HepG2 (cell line): ENCODE measurements at regions not wholly inside any gene's neighbourhood (a gene's known extent, or its start where the extent isn't known, plus 50 kb on each side); places are given as distances from the start of the nearest gene placed in this dataset.
A peak's percentile ranks its signal among the peaks of the same experiment; 100 is the strongest.

Experiments used
- ATAC-seq: fragments of 200-7000 bp; cut with Tn5 transposase; 3 replicates; pipeline ENCODE4 v1.9.1; 2020; ENCODE audit warnings: mild to moderate bottlenecking, moderate library complexity
- BruUV-seq: library from RNA; stranded (reverse); fragments of 400-500 nt; replicated peaks from 2 replicates; lab custom pipeline; 2021; lab: Mats Ljungman, UMichigan
- CTCF ChIA-PET: fragments of 300-600 bp; formaldehyde crosslinking; extraction: SDS; loops from one replicate; lab custom pipeline; 2021; ENCODE audit warnings: low total read pairs, inconsistent platforms, low intra/inter-chr PET ratio; lab: Yijun Ruan, JAX
- POLR2A ChIA-PET: fragments of 350-600 bp; sonication (Branson Sonifier 250); formaldehyde crosslinking; loops from one replicate; lab custom pipeline; 2020; ENCODE audit warnings: antibody characterized with exemption, inconsistent platforms; lab: Yijun Ruan, JAX
- DNase-seq: peaks from one replicate; pipeline ENCODE4 v3.0.0-alpha.2; 2015; ENCODE audit warnings: low spot score
- FAIRE-seq: peaks from 3 replicates; lab custom pipeline; 2011; peaks lifted over from hg19 to GRCh38; lab: Jason Lieb, UNC
- H2AFZ ChIP-seq: one replicate; pipeline ENCODE4 v1.6.1; 2011; ENCODE audit warnings: low read length, inconsistent platforms
- H3K27ac ChIP-seq: fragments of 300-600 bp; 3 replicates; pipeline ENCODE4 v1.8.0; 2011; ENCODE audit warnings: mixed run types, mild to moderate bottlenecking, mixed read lengths, low read length, inconsistent platforms; ENCODE audit not compliant: insufficient read depth; ENCODE audit errors: extremely low read length
- H3K27me3 ChIP-seq, 2 experiments: fragments of 200-600 bp in 1 of 2; 2 replicates in 1 of 2; 3 replicates in 1 of 2; pipeline versions ENCODE4 v1.6.0 to v1.8.0; 2011; ENCODE audit warnings: low read length in 2 of 2, mild to moderate bottlenecking in 2 of 2, moderate library complexity in 2 of 2, inconsistent platforms in 1 of 2; ENCODE audit not compliant: insufficient read depth in 2 of 2, control insufficient read depth in 1 of 2
- H3K36me3 ChIP-seq, 2 experiments: fragments of 200-600 bp in 1 of 2; replicated peaks in 1 of 2; 2 replicates in 1 of 2; 3 replicates in 1 of 2; pipeline versions ENCODE4 v1.5.1 to v1.8.0; 2011; ENCODE audit warnings: low read length in 2 of 2, inconsistent platforms in 1 of 2; ENCODE audit not compliant: insufficient read depth in 2 of 2, control insufficient read depth in 1 of 2
- H3K4me1 ChIP-seq: 2 replicates; pipeline ENCODE4 v1.5.1; 2012; ENCODE audit warnings: low read length, inconsistent platforms; ENCODE audit not compliant: insufficient read depth
- H3K4me2 ChIP-seq: 2 replicates; pipeline ENCODE4 v1.6.0; 2011; ENCODE audit warnings: low read depth, low read length, inconsistent platforms
- H3K4me3 ChIP-seq, 3 experiments: fragments of 200-600 bp in 1 of 3; sonication (generic), shearing (Covaris generic) in 1 of 3; replicated peaks in 1 of 3; 2 replicates each; pipeline ENCODE4 v1.5.1; 2011 to 2016; ENCODE audit warnings: low read length in 3 of 3, inconsistent platforms in 2 of 3, low read depth in 2 of 3, mild to moderate bottlenecking in 2 of 3, control low read depth in 1 of 3, mixed read lengths in 1 of 3; ENCODE audit not compliant: insufficient read depth in 1 of 3
- H3K79me2 ChIP-seq: one replicate; pipeline ENCODE4 v1.6.1; 2011; ENCODE audit warnings: low read length, inconsistent platforms; ENCODE audit not compliant: insufficient read depth
- H3K9ac ChIP-seq: 2 replicates; pipeline ENCODE4 v1.6.0; 2011; ENCODE audit warnings: mild to moderate bottlenecking, low read depth, low read length, inconsistent platforms; ENCODE audit not compliant: insufficient read depth
- H3K9me3 ChIP-seq: 2 replicates; pipeline ENCODE4 v1.5.1; 2012; ENCODE audit warnings: mild to moderate bottlenecking, low read length
- H4K20me1 ChIP-seq: 2 replicates; pipeline ENCODE4 v1.6.0; 2011; ENCODE audit warnings: inconsistent platforms, mild to moderate bottlenecking, low read length, moderate library complexity; ENCODE audit not compliant: insufficient read depth
- CEBPB ChIP-seq: IDR thresholded peaks from 2 replicates; pipeline ENCODE4 v1.6.1; 2011; ENCODE audit warnings: low read depth, low read length, improper control_type of control experiment, borderline replicate concordance
- GABPA ChIP-seq, 2 experiments: IDR thresholded peaks; 2 replicates each; pipeline ENCODE4 v1.6.1; 2011 to 2016; ENCODE audit warnings: low read depth in 2 of 2, low read length in 1 of 2, missing biosample characterization in 1 of 2, missing genetic modification characterization in 1 of 2
- GATAD1 ChIP-seq: IDR thresholded peaks from 2 replicates; pipeline ENCODE4 v1.6.1; 2016; ENCODE audit warnings: missing genetic modification reagents, missing compliant biosample characterization
- HOMEZ ChIP-seq: IDR thresholded peaks from 2 replicates; pipeline ENCODE4 v1.6.1; 2016; ENCODE audit warnings: low read depth
- PBX2 ChIP-seq: IDR thresholded peaks from 2 replicates; pipeline ENCODE4 v1.6.1; 2016; ENCODE audit warnings: control low read depth
- ZNF205 ChIP-seq: IDR thresholded peaks from 2 replicates; pipeline ENCODE4 v1.6.1; 2018; ENCODE audit warnings: missing biosample characterization, missing genetic modification reagents
- ZNF607 ChIP-seq: sonication (generic); formaldehyde crosslinking; IDR thresholded peaks from 2 replicates; pipeline ENCODE4 v1.5.1; 2020; ENCODE audit warnings: missing genetic modification reagents, mild to moderate bottlenecking, borderline replicate concordance
- WGBS: methylation state at CpG from one replicate; pipeline ENCODE4 v1.1.6; 2017; ENCODE audit warnings: low lambda C conversion rate; 5-methylcytosine and 5-hydroxymethylcytosine counted together
- in situ Hi-C: cut with HindIII; loops from 2 replicates; pipeline ENCODE4 v1.10.0; 2017; ENCODE audit warnings: low pct_unique_long_range_greater_than_20kb; ENCODE audit not compliant: extremely low pct_ligation_motif_present
- intact Hi-C: fragments of 100-400 bp; cut with micrococcal nuclease; formaldehyde crosslinking; loops from one replicate; pipeline ENCODE4 v1.10.0; 2022; ENCODE audit not compliant: unreplicated experiment

- in situ Hi-C loops (no loop called here), intact Hi-C loops (no loop called here)
- no peak for FAIRE-seq
- Histone ChIP-seq H3K4me2 (no peak overlapping the region), H2AFZ (no peak overlapping the region), H4K20me1 (no peaks in the 10 kb centered on the region), H3K79me2 (no peaks in the 10 kb centered on the region), H3K4me3 (no peak overlapping the region), H3K27ac (no peak overlapping the region), H3K9ac (no peak overlapping the region), H3K9me3 (no peaks in the 10 kb centered on the region), H3K36me3 (no peaks in the 10 kb centered on the region), H3K4me1 (peaks cover 2% of the 10 kb centered on the region), H3K27me3 (peaks cover 0 to 39% of the 10 kb centered on the region in 2 experiments; a peak in 4 of 5 replicates)
- ChIA-PET POLR2A (no interaction called here), CTCF (no interaction called here)
- TF ChIP-seq GATAD1 (no peak), PBX2 (no peak), GABPA (IDR thresholded peaks at IDR 0.05; ENCODE audit: low read depth, low read length) (no peak), GABPA (CRISPR knock-in tag; IDR thresholded peaks at IDR 0.05; ENCODE audit: low read depth) (no peak), ZNF205 (CRISPR knock-in tag) (no peak)
- WGBS = 14% methylated on average over 3 of the region's 3 CpGs
- BruUV-seq = no TSS peak
- ATAC-seq = no peak
- no peak for DNase-seq
Observed at GRCh38 chr10:124146483-124146882, 53.1 kb upstream of the CHST15 start.

- no peak for ATAC-seq
- Histone ChIP-seq H3K9me3 (no peaks in the 10 kb centered on the region), H2AFZ (no peak overlapping the region), H3K4me2 (no peak overlapping the region), H3K9ac (no peak overlapping the region), H3K36me3 (no peaks in the 10 kb centered on the region), H3K27ac (no peak overlapping the region), H3K4me1 (no peaks in the 10 kb centered on the region), H3K27me3 (peaks cover 0 to 39% of the 10 kb centered on the region in 2 experiments; a peak in 3 of 5 replicates), H3K4me3 (no peak overlapping the region), H4K20me1 (no peaks in the 10 kb centered on the region), H3K79me2 (no peaks in the 10 kb centered on the region)
- FAIRE-seq = no peak
- DNase-seq = no peak
- 55% methylated on average over 12 of the region's 12 CpGs for WGBS
- ChIA-PET POLR2A (no interaction called here), CTCF (no interaction called here)
- in situ Hi-C loops (no loop called here), intact Hi-C loops (no loop called here)
- BruUV-seq = no TSS peak
- TF ChIP-seq HOMEZ (CRISPR knock-in tag) (no peak), CEBPB (peak; percentile 20; the same call in 1 of the 2 replicates), ZNF607 (no peak)
Observed at GRCh38 chr10:124145109-124145870, 51.9 kb upstream of the CHST15 start.
